Adrenal gland (tissue), 9 donors: ENCODE measurements at regions not wholly inside any gene's neighbourhood (a gene's known extent, or its start where the extent isn't known, plus 50 kb on each side); places are given as distances from the start of the nearest gene placed in this dataset.
"Not testable (repeated sequence)": the region's sequence is repeated elsewhere in the genome, so short reads cannot be mapped to it uniquely, and the experiment has no call there.

Source experiments
- DNase-seq, 7 donors: peaks; one replicate each; pipeline ENCODE4 v3.0.0-alpha.2; 2019 to 2020
- H3K27ac ChIP-seq, 5 donors: fragments of 200-600 bp; sonication (generic) in 4 of 5; 1 replicate in 3 of 5; 2 replicates in 2 of 5; pipeline versions ENCODE4 v1.5.1 to v1.8.0; 2016 to 2020; ENCODE audit warnings: mild to moderate bottlenecking in 1 of 5
- H3K27me3 ChIP-seq: fragments of 200-600 bp; 2 replicates; pipeline ENCODE4 v1.8.0; 2021
- H3K36me3 ChIP-seq, 2 donors: fragments of 200-600 bp; replicated peaks in 1 of 2; 1 replicate in 1 of 2; 2 replicates in 1 of 2; pipeline versions ENCODE4 v1.5.1 to v1.8.0; 2018 to 2022
- H3K4me1 ChIP-seq, 2 donors: fragments of 200-600 bp; replicated peaks in 1 of 2; 1 replicate in 1 of 2; 2 replicates in 1 of 2; pipeline versions ENCODE4 v1.5.1 to v1.8.0; 2018 to 2021
- H3K4me3 ChIP-seq, 4 donors: fragments of 200-600 bp; sonication (generic) in 3 of 4; one replicate each; pipeline ENCODE4 v1.5.1; 2016 to 2018
- H3K9me3 ChIP-seq, 3 donors: fragments of 200-600 bp; sonication (generic) in 1 of 3; replicated peaks in 1 of 3; 1 replicate in 2 of 3; 2 replicates in 1 of 3; pipeline versions ENCODE4 v1.5.1 to v1.8.0; 2016 to 2021
- CTCF ChIP-seq, 6 experiments: fragments of 450-650 bp in 4 of 6; fragments of 200-600 bp in 2 of 6; sonication (generic) in 1 of 6; IDR thresholded peaks; 1 replicate in 5 of 6; 2 replicates in 1 of 6; pipeline versions ENCODE4 v1.5.1 to v1.8.0; 2016 to 2021; ENCODE audit warnings: antibody characterized with exemption in 6 of 6, mild to moderate bottlenecking in 2 of 6, moderate library complexity in 1 of 6
- POLR2A ChIP-seq, 2 donors: fragments of 450-650 bp; IDR thresholded peaks; one replicate each; pipeline ENCODE4 v1.6.1; 2017; ENCODE audit warnings: antibody characterized with exemption in 2 of 2, mild to moderate bottlenecking in 2 of 2, moderate library complexity in 1 of 2
- WGBS, 4 donors: extraction: QIAGEN DNeasy Blood & Tissue Kit in 2 of 4; methylation state at CpG; one replicate each; pipeline versions ENCODE4 v1.1.5 to v1.1.7; 2013 to 2017; 5-methylcytosine and 5-hydroxymethylcytosine counted together
- intact Hi-C, 2 donors: fragments of 100-400 bp; cut with DNase I; formaldehyde crosslinking; loops; one replicate each; pipeline versions ENCODE4 v1.14.1 to v1.15.0; 2022 to 2023
- donor health status: healthy with polysubstance abuse.
- donor health status: Bipolar disorder and iron deficiency.
- donor health status: DM: yes; HTN: yes; CAD: no.
- donor health status: DM: no; HTN: no; CAD: no.
- donor health status: DM: no; HTN: no; CAD: no.

- Histone ChIP-seq H3K27me3 (no peaks in the 10 kb centered on the region), H3K4me1 (peaks cover 5% of the 10 kb centered on the region in 2 donors), H3K4me3 (no peak overlapping the region), H3K27ac (no peak overlapping the region), H3K36me3 (no peaks in the 10 kb centered on the region), H3K9me3 (no peaks in the 10 kb centered on the region)
- TF ChIP-seq CTCF (IDR thresholded peaks at IDR 0.05) (no peak), POLR2A (IDR thresholded peaks at IDR 0.05) (no peak)
- intact Hi-C loops = no loop called here
- 72 to 84% (median 78%) methylated on average over 9 of the region's 9 CpGs for WGBS, 4 donors
- DNase-seq = no peak
Observed at GRCh38 chr2:742221-742620, 65.0 kb upstream of the TMEM18 start.

- Histone ChIP-seq H3K4me3 (peak overlapping the region in 1 of 4 donors; percentile 52), H3K27ac (peak overlapping the region in 3 of 5 donors; percentile 66 to 89 (median 85))
Observed at GRCh38 chr2:741195-741496, 63.9 kb upstream of the TMEM18 start.

GRCh38 chr2:740322-741194, 63.4 kb upstream of the TMEM18 start:
- H3K36me3 ChIP-seq, H3K27me3 ChIP-seq, intact Hi-C loops, H3K9me3 ChIP-seq, H3K4me1 ChIP-seq: not testable (repeated sequence)
- WGBS, 4 donors = 1 to 3% (median 2%) methylated on average over 26 to 41 of the region's 41 CpGs
- Histone ChIP-seq H3K27ac (peak overlapping the region in 4 of 5 donors; percentile 43 to 89 (median 76)), H3K4me3 (peak overlapping the region in 2 of 4 donors; percentile 40 to 52)
- DNase-seq = peak; percentile 86 to 97 (median 94)

More at GRCh38 chr2:741195-741496, 63.9 kb upstream of the TMEM18 start:
- H3K9me3 ChIP-seq = no peaks in the 10 kb centered on the region
- 24 to 28% (median 27%) methylated on average over 3 of the region's 3 CpGs for WGBS, 4 donors
- H3K4me1 ChIP-seq = peaks cover 5% of the 10 kb centered on the region in 2 donors
- H3K27me3 ChIP-seq = no peaks in the 10 kb centered on the region
- intact Hi-C loops = no loop called here
- DNase-seq = no peak
- no peaks in the 10 kb centered on the region for H3K36me3 ChIP-seq
- TF ChIP-seq POLR2A (IDR thresholded peaks at IDR 0.05) (no peak), CTCF (IDR thresholded peaks at IDR 0.05) (no peak)

GRCh38 chr2:739864-740321, 62.7 kb upstream of the TMEM18 start:
- H3K9me3 ChIP-seq, H3K4me1 ChIP-seq, intact Hi-C loops, H3K36me3 ChIP-seq, H3K27me3 ChIP-seq: not testable (repeated sequence)
- WGBS, 4 donors = 2 to 7% (median 4%) methylated on average over 6 to 23 of the region's 23 CpGs
- Histone ChIP-seq H3K27ac (peak overlapping the region in 4 of 5 donors; percentile 43 to 89 (median 76)), H3K4me3 (peak overlapping the region in 3 of 4 donors; percentile 9 to 52 (median 40))
- DNase-seq = peak; percentile 55 to 80 (median 77)

GRCh38 chr2:736939-737338, 59.7 kb upstream of the TMEM18 start:
- intact Hi-C loops = no loop called here
- no peaks in the 10 kb centered on the region for H3K27me3 ChIP-seq
- no peaks in the 10 kb centered on the region for H3K9me3 ChIP-seq
- no peak overlapping the region for H3K27ac ChIP-seq
- H3K4me1 ChIP-seq = peaks cover 5% of the 10 kb centered on the region in 2 donors
- no peak overlapping the region for H3K4me3 ChIP-seq
- no peak for TF ChIP-seq CTCF (IDR thresholded peaks at IDR 0.05)
- TF ChIP-seq POLR2A (IDR thresholded peaks at IDR 0.05) = no peak
- no peak for DNase-seq
- H3K36me3 ChIP-seq = no peaks in the 10 kb centered on the region
